C4-2B (cell line): ENCODE measurements at regions not wholly inside any gene's neighbourhood (a gene's known extent, or its start where the extent isn't known, plus 50 kb on each side); places are given as distances from the start of the nearest gene placed in this dataset.

Experiments used
- ZFX ChIP-seq: fragments of 450-650 bp; IDR thresholded peaks from 2 replicates; pipeline ENCODE4 v1.6.1; 2017
- TF ChIP-seq, protein P1 (sequence below): fragments of 450-650 bp; conservative IDR thresholded peaks from 2 replicates; pipeline ENCODE4 v1.5.1; 2017; ENCODE audit warnings: mild to moderate bottlenecking

DNA sequence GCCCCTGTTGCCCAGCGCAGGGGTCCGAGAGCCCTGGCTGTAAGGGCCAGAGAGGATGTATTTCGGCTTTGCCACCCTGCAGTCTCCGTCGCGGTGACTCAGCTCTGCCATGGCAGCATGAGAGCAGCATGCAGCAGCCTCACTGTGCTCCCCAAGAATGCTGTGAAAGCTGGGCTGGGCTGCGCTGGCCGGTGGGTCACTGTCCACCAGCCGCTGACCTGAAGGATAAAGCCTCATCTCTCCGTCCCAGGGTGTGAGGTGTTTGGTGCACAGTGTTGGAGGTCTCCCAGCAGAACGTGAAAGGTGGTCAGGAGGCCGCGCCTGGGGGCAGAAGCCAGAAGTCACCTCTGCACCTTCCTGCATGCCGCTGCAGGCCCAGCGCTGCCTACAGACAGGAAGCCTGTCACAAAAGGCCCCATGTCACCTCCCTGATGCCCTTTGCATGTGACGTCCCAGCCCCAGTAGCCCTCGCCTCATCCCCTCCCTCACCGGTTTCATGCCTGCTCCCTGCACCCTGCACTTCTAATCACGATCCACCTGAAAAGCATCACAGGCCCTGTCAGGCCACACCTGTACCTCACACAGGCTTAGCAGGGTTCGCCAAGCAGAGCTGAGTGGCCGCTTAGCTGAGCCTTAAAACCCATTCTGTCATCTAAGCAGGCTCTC lies 342.1 kb downstream of the EIPR1 start:
- TF ChIP-seq, protein P1, sequence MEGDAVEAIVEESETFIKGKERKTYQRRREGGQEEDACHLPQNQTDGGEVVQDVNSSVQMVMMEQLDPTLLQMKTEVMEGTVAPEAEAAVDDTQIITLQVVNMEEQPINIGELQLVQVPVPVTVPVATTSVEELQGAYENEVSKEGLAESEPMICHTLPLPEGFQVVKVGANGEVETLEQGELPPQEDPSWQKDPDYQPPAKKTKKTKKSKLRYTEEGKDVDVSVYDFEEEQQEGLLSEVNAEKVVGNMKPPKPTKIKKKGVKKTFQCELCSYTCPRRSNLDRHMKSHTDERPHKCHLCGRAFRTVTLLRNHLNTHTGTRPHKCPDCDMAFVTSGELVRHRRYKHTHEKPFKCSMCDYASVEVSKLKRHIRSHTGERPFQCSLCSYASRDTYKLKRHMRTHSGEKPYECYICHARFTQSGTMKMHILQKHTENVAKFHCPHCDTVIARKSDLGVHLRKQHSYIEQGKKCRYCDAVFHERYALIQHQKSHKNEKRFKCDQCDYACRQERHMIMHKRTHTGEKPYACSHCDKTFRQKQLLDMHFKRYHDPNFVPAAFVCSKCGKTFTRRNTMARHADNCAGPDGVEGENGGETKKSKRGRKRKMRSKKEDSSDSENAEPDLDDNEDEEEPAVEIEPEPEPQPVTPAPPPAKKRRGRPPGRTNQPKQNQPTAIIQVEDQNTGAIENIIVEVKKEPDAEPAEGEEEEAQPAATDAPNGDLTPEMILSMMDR: no peak
- no peak for TF ChIP-seq ZFX
